SK-N-MC (cell line): ENCODE measurements at regions not wholly inside any gene's neighbourhood (a gene's known extent, or its start where the extent isn't known, plus 50 kb on each side); places are given as distances from the start of the nearest gene placed in this dataset.

Experiments
- EZH2 ChIP-seq: fragments of 200-600 bp; sonication (generic); IDR thresholded peaks from one replicate; pipeline ENCODE4 v1.6.1; 2017; ENCODE audit warnings: antibody characterized with exemption
- FOXP2 ChIP-seq: optimal IDR thresholded peaks from 2 replicates; pipeline ENCODE3; 2011; ENCODE audit warnings: mild to moderate bottlenecking, moderate library complexity; ENCODE audit not compliant: insufficient read depth; ENCODE audit errors: extremely low read length, control extremely low read depth
- POLR2AphosphoS5 ChIP-seq: IDR thresholded peaks from 2 replicates; pipeline ENCODE4 v1.6.1; 2012; ENCODE audit warnings: mild to moderate bottlenecking, low read depth, low read length, borderline replicate concordance

DNA sequence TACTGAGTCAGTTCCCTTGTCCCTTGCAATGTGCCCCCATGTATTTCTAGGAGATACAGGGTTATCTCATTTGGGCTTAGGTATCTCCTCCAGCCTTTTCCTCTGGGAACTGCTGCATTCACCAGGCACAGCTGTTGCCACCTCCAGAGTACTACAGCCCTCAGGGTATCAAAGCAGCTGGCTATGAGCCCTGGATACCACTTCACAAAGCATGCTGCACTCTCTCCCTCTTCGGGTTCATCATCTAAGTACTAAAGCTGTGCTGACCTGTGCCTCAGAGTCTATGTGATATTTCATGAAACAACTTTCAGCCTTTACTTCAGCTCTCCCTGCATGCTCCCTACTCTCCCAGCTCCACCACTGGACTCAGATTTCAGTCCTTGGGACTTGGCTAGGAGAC is 62.3 kb downstream of the CCDC185 start:
- TF ChIP-seq POLR2AphosphoS5 = no peak
- TF ChIP-seq EZH2 = no peak
- no peak for TF ChIP-seq FOXP2
